ENCODE measurements at regions not wholly inside any gene's neighbourhood (a gene's known extent, or its start where the extent isn't known, plus 50 kb on each side); places are given as distances from the start of the nearest gene placed in this dataset.

DNA sequence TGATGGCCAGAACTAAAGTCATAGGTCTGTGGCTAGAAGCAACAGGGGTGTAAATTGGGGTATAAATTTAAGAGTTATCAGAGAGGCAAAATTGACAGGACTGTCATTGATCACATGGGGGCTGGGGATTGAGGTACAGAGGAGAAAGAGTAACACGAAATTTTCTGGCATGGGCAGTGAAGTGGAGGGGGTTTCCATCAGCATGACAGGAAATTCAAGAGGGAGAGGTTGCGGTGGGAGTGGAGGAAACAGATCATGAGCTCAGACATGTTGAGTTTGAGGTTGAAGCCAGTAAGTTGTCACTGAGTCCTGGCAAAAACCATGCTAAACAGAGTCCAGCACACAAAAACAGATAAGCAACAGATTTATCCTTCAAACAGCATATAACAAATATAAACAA, 192.1 kb upstream of the TSC22D1 start:
- TF ChIP-seq, protein P1, sequence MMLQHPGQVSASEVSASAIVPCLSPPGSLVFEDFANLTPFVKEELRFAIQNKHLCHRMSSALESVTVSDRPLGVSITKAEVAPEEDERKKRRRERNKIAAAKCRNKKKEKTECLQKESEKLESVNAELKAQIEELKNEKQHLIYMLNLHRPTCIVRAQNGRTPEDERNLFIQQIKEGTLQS (IDR thresholded peaks at IDR 0.05): no peak
- TF ChIP-seq, protein P1 (CRISPR knock-in tag; conservative IDR thresholded peaks at IDR 0.05): no peak
- TF ChIP-seq NRF1 (conservative IDR thresholded peaks at IDR 0.05 in 1 of 2, IDR thresholded peaks at IDR 0.05 in 1 of 2) (no peak), NFRKB (IDR thresholded peaks at IDR 0.05; ENCODE audit: low read depth) (no peak), SRF (CRISPR knock-in tag; IDR thresholded peaks at IDR 0.05) (no peak)
- TF ChIP-seq, protein P2, sequence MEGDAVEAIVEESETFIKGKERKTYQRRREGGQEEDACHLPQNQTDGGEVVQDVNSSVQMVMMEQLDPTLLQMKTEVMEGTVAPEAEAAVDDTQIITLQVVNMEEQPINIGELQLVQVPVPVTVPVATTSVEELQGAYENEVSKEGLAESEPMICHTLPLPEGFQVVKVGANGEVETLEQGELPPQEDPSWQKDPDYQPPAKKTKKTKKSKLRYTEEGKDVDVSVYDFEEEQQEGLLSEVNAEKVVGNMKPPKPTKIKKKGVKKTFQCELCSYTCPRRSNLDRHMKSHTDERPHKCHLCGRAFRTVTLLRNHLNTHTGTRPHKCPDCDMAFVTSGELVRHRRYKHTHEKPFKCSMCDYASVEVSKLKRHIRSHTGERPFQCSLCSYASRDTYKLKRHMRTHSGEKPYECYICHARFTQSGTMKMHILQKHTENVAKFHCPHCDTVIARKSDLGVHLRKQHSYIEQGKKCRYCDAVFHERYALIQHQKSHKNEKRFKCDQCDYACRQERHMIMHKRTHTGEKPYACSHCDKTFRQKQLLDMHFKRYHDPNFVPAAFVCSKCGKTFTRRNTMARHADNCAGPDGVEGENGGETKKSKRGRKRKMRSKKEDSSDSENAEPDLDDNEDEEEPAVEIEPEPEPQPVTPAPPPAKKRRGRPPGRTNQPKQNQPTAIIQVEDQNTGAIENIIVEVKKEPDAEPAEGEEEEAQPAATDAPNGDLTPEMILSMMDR (IDR thresholded peaks at IDR 0.05 in 2 of 3, conservative IDR thresholded peaks at IDR 0.05 in 1 of 3; ENCODE audit: insufficient read depth in 2 of 3, low read depth in 1 of 3, low read length in 3 of 3): no peak
